ENCODE measurements at regions not wholly inside any gene's neighbourhood (a gene's known extent, or its start where the extent isn't known, plus 50 kb on each side); places are given as distances from the start of the nearest gene placed in this dataset.
"Not testable (repeated sequence)": the region's sequence is repeated elsewhere in the genome, so short reads cannot be mapped to it uniquely, and the experiment has no call there.

- in situ Hi-C loops (cut with MboI; ENCODE audit: low pct_unique_long_range_greater_than_20kb, low sequenced_read_pairs); DNase-seq: not testable (repeated sequence)
Observed at GRCh38 chr20:1730981-1731711, 73.6 kb upstream of the SIRPG start.

DNA sequence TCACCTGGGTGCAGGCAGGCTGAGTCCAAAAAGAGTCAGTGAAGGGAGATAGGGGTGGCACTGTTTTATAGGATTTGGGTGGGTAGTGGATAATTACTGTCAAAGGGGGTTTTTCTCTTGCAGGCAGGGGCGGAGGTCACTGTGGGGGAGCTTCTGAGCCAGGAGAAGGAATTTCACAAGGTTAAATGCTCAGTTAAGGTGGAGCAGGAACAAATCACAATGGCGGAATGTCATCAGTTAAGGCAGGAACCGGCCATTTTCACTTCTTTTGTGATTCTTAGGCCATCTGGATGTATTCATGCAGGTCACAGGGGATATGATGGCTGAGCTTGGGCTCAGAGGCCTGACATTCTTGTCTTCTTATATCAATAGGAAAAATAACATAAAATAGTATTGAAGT, 69.7 kb upstream of the SIRPG start:
- DNase-seq; in situ Hi-C loops (cut with MboI; ENCODE audit: low pct_unique_long_range_greater_than_20kb, low sequenced_read_pairs): not testable (repeated sequence)

GRCh38 chr20:1724901-1725300, 67.3 kb upstream of the SIRPG start:
- no peak for DNase-seq
- in situ Hi-C loops (cut with MboI; ENCODE audit: low pct_unique_long_range_greater_than_20kb, low sequenced_read_pairs), result no loop called here

DNA sequence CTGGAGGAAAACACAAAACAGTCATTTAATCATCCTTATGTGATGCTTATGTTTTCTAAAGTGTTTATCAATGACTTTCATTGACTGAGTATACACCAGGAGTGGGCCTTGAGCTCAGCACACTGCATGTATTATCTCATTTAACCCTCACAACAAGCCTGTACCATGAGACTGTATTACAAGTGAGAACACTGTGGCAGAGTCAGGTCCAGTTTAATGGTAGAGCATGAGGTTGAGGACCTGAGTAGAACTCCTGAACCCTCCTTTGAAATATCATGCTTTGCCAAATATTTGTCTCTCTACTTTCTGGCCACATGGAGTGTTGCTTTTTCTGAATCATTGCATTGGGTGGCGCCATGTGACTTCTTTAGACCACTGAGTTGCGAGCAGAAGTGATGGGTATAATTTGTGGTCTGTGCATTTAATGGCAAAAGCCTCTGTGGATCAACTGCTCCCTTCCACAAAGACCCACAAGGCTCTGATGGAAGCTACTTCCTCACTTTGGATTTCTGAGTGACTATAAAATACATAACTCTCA, 65.0 kb upstream of the SIRPG start:
- no peak for DNase-seq
- in situ Hi-C loops (cut with MboI; ENCODE audit: low pct_unique_long_range_greater_than_20kb, low sequenced_read_pairs), result no loop called here

GRCh38 chr20:1721687-1722512, 64.3 kb upstream of the SIRPG start:
- no peak for DNase-seq
- in situ Hi-C loops (cut with MboI; ENCODE audit: low pct_unique_long_range_greater_than_20kb, low sequenced_read_pairs), result no loop called here

GRCh38 chr20:1720845-1721475, 63.4 kb upstream of the SIRPG start:
- in situ Hi-C loops (cut with MboI; ENCODE audit: low pct_unique_long_range_greater_than_20kb, low sequenced_read_pairs), result no loop called here
- DNase-seq, result no peak

- in situ Hi-C loops (cut with MboI; ENCODE audit: low pct_unique_long_range_greater_than_20kb, low sequenced_read_pairs), result no loop called here
- DNase-seq, result no peak
Observed at GRCh38 chr20:1720226-1720625, 62.6 kb upstream of the SIRPG start.

DNA sequence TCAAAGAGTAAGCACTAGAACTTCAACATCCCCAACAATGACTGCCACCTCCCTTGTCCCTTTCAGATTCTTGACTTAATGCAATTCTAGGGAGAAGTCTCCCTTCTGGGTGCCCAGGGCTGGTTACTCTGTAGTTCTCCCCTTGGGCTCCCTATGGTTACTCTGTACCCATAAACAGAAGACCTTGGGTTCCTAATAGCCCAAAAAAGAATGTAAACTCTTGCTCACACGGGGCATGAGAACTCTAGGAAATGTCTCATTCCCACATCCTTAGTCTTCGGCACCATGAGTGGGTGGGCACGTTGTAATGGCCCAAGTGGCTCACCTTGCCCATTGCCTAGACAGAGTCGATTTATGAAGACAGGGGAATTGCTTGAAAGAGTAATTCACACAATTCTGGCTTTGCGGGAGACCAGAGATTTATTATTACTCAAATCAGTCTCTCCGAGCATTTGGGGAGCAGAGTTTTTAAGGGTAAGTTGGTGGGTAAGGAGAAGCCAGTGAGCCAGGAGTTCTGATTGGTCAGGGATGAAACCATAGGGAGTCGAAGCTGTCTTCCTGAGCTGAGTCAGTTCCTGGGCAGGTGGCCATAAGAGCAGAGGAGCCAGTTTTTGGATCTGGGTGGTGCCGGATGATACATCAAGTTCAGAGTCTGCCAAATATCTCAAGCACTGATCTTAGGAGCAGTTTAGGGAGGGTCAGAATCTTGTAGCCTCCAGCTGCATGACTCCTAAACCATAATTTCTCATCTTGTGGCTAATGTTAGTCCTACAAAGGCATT, 61.2 kb upstream of the SIRPG start:
- in situ Hi-C loops (cut with MboI; ENCODE audit: low pct_unique_long_range_greater_than_20kb, low sequenced_read_pairs), result no loop called here
- no peak for DNase-seq

DNA sequence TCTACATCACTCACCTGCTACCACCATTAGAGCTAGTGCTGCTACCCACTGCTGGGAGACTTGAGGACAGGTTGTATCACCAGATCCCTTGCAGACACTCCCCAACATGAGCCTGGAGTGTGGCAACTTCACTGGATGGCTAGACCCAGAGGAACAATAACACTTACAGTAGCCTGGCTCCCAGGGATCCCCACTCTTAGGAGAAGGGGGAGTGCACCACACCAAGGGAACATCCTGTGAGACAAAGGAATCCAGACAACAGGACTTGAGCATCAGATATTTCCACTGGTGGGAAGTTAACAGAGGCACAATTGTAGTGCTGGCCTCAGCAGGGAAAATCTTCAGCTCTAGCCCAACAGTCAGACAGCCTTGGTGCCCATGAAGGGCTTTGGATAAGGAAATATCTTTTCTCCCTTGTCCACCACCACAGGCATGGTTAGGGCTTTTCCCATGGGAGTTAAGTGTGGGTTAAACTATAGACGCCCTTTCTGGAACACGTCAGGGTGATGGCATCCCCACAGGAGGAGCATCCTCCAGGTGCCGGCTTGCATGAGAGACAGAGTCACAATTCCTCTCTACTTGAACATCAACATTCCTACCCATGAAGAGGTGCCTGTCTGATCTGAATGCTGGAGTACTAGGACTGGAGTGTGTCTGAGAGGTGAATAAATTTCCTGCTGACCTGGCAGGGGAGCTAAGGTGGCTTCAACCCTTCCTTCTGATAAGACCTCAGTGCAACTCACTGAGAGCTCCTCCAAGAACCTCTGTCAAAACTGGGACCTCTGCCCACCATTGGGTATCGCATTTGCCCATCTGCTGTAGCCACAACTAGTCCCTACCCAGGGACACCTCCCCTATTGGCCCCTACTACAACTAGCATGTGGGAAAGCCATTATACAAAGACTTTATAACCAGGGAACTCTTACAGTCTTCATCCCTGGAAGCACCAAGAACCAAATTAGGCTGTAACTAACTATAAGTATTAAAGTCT, 55.4 kb upstream of the SIRPG start:
- DNase-seq, result no peak
- in situ Hi-C loops (cut with MboI; ENCODE audit: low pct_unique_long_range_greater_than_20kb, low sequenced_read_pairs), result no loop called here

- DNase-seq, result no peak
- in situ Hi-C loops (cut with MboI; ENCODE audit: low pct_unique_long_range_greater_than_20kb, low sequenced_read_pairs), result no loop called here
Observed at GRCh38 chr20:1711826-1712601, 54.4 kb upstream of the SIRPG start.

DNA sequence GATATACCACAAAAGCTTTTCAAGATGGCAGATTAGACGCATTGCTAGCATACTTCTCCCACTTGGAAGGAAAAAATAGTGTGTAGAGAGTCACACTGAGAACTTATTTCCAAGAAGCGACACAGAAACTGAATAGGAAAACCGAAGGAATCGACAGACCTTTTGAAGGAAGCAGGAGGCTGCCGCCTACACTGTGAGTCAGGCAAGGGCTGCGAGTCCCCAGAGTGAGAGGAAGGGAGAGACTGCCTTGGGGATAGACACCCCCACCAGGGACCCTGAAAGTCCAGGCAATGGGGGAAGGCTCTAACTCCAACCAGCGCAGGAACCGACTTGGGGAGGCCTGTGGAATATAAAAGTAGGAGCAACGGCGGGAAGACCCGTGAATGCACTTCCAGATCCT, 53.7 kb upstream of the SIRPG start:
- no peak for DNase-seq
- in situ Hi-C loops (cut with MboI; ENCODE audit: low pct_unique_long_range_greater_than_20kb, low sequenced_read_pairs), result no loop called here

GRCh38 chr20:1710484-1710883, 52.9 kb upstream of the SIRPG start:
- in situ Hi-C loops (cut with MboI; ENCODE audit: low pct_unique_long_range_greater_than_20kb, low sequenced_read_pairs), result no loop called here
- DNase-seq, result no peak

GRCh38 chr20:1707588-1708449, 50.2 kb upstream of the SIRPG start:
- in situ Hi-C loops (cut with MboI; ENCODE audit: low pct_unique_long_range_greater_than_20kb, low sequenced_read_pairs), result no loop called here
- no peak for DNase-seq
